Activated CD4-positive, alpha-beta T cell treated with anti-CD3 and anti-CD28 coated beads for 4 hours (primary cell): ENCODE measurements at regions not wholly inside any gene's neighbourhood (a gene's known extent, or its start where the extent isn't known, plus 50 kb on each side); places are given as distances from the start of the nearest gene placed in this dataset.

Source experiments
- DNase-seq, 2 donors: peaks; one replicate each; pipeline ENCODE4 v3.0.0-alpha.2; 2020

GRCh38 chr9:80964374-80964773, 725.0 kb downstream of the TLE1 start:
- DNase-seq = no peak

DNA sequence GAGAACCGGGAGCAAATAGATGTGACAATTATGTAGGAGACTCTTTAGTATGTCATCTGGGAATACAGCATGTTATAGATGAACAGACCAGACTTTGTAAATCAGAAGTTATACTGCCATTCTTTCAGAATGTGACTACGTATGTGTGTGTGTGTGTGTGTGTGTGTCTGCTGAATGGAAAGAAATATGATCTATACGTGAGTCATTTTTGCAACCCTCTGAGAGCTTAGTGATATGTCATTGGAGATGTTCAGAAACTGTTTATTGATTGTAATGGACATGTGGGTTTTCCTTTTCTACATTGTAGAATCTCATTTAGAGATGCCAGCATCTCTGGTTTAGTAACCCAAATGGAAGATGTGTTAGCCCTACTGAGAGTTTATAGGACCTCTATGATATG, 731.5 kb downstream of the TLE1 start:
- no peak for DNase-seq

DNA sequence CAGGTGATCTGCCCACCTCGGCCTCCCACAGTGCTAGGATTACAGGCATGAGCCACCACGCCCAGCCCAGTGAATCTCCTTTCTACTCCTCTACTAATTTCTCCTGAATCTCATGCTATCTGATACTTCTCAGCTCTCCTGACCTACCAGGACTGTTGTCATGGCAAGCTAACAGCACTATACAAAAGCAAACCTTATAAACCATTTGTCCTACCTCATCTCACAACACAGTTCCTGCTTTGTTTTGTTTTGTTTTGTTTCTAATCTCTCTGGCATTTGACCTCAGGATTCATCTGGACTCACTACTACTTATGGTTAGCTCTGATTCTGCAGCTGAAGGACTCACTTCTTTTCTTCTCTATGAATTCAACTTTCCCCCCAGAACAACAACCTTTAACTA, 734.8 kb downstream of the TLE1 start:
- no peak for DNase-seq

GRCh38 chr9:80952363-80952922, 736.9 kb downstream of the TLE1 start:
- no peak for DNase-seq

DNA sequence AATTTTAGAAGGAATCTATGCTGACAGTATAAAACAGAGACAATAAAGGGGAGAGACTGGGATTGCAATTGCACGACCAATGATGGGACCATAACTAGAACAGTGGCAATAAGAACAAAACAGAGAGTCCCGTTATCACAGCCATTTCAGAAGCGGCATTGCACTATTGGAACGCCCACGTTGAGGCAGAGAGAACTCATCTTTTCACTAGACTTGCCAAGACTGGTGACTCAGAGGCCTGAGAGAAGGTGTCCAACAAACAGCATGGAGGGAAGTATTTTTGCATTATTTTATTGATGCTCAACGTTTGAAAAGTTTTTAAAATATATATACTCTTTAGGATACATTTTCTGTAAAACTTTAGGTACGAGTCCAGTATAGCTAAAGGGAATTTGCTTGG, 737.7 kb downstream of the TLE1 start:
- DNase-seq = no peak

GRCh38 chr9:80948876-80949275, 740.5 kb downstream of the TLE1 start:
- no peak for DNase-seq

- no peak for DNase-seq
These were observed 741.3 kb downstream of the TLE1 start for GRCh38 chr9:80948066-80948465.

- no peak for DNase-seq
These were observed 742.7 kb downstream of the TLE1 start for GRCh38 chr9:80946496-80947170.

DNA sequence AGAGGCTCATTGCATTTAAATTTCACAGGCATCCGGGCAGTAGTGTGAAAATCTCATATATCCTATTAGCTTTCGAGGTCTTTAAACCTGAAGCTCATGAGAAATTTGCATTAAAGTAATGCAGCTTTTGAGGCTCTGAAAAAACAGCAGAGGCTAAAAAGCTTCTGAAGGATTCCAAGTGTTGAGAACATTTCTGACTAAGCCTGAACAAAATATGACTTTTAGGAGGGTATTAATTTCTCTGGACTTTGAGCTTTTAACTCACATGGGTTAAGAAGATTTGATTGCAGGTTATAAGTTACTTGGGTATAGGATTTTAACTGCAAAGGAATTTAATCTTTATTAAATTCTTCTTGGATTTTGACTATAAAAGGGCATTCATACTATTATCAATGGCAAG, 743.9 kb downstream of the TLE1 start:
- no peak for DNase-seq

GRCh38 chr9:80937645-80938044, 751.7 kb downstream of the TLE1 start:
- no peak for DNase-seq

DNA sequence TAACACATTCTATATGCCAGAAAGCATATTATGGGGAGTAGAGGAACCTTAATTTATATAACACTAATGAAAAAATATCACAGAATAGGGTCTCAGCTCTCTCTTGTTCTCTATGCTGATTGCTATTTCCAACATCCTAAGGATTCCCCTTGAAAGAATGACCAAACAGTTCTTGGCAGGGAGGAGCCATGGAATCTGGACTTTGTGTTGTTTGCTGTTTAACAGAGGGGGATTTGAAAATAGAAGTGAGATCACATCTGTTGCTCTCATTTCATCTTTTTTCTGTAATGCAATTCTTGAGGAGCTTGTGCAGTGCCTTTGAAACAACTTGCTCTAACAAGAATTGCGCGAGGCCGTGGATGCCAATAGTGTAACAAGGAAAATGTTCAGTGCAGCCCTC, 755.3 kb downstream of the TLE1 start:
- DNase-seq = no peak

DNA sequence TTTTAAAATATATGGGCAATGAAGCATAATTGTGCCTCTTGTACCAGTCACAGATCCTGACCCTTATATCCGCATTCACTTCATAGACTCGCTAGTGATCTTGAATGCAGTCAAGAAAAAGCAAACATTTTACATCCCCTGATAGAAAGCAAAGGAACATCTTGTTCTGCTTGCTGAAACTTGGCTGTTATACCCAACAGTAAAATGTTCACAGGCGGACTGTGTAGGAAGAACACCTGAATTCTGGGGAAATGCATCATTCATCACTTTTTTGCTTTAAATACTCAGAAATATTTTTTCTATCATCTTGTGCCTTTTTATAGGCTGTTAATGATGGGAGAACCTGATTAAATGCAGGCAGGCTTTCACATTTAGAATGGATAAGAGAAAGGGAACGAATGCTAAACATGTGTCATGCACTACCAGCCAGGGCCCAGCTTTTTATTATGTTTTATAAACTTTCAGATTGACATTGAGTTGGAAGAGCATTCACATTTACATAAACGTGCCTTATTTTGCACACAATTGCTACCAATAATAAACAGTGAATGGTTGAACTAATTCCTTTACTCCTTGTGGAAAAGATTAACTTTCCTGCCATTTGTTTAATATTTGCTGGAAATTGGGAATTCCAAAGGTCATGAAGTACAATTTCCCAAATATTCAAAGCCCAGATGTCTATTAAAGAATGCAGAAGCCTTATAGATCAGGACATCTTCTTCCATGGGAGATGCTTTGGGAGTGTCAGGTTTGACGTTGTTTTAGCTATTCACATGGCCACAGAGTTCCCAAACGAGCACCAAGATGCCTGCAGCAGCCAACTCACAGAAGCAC, 756.2 kb downstream of the TLE1 start:
- DNase-seq = no peak

DNA sequence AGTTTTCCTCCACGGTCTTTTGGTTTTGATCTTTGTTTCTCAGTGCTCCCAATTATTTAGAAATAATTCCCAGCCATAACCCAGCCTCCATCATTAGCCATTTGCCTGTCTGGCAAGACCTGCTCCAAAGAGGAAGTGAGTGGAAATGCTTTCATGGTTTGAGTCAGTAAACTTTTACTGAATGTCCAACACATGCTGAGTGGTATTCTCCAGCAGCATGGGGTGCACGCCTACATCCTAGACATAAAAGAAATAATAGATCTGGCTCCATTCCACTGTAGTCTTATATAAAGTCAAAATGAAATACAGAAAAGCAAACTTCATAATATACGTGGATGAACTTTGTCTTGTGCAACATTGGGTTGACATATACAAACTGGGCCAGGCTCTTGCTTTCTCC, 757.2 kb downstream of the TLE1 start:
- no peak for DNase-seq

- DNase-seq = no peak
These were observed 758.2 kb downstream of the TLE1 start for GRCh38 chr9:80931163-80931562.

GRCh38 chr9:80928697-80929096, 760.6 kb downstream of the TLE1 start:
- DNase-seq = no peak

- no peak for DNase-seq
These were observed 762.7 kb downstream of the TLE1 start for GRCh38 chr9:80926611-80927010.

- no peak for DNase-seq
These were observed 766.8 kb downstream of the TLE1 start for GRCh38 chr9:80922544-80922943.

- DNase-seq = no peak
These were observed 782.6 kb downstream of the TLE1 start for GRCh38 chr9:80906728-80907127.

DNA sequence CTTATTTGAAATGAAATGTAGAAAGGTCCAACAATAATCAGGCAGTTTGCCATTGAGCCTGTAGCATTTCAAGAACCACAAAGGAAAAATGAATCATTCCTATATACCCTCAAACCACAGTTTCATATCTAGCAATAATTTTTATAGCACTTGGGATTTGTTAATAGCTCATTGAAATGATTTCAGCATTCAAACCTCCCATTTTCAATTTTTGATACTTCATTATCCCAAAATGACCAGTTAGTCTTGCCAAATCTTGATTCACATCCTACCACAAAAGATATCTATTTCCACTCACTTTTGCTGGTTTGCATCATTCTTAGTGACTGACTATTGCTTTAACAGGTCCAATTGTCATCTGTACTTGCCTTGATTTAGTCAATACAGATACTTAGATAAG, 790.1 kb downstream of the TLE1 start:
- no peak for DNase-seq

DNA sequence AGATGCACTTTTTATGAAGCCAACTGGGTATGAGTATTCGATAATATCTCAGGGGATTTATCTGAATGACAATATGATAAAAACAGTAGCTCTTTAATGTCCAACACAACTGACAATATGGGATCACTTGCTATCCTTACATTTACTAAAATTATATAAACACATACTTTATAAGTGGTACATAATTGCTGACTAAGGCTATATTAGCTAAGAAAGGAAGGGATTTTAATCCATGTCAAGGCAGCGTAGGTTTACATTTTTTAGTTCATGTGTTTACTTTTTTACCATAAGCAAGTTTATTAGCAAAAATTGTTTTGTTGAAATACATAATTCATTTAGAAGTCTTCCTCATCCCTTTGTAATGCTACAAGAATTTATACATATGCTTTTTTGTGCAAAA, 796.2 kb downstream of the TLE1 start:
- DNase-seq = no peak

DNA sequence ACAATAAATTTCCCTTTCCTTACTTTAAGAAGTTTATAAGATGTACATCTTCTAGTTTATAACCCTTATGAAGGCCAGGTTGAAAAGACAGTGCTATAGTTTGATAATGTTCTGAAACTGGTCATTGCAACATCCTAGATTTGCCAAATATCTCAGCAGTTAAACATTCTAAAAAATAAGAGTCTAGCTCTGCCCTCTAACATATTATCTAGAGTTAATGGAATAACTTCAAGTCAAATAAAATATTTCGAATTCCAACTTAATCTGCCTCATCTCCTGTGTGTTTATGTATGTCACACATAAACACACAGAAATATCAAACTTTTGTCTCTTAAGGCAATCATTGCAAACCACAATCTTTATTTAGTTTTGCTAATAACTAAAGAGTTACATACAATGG, 796.6 kb downstream of the TLE1 start:
- no peak for DNase-seq

- no peak for DNase-seq
These were observed 799.2 kb downstream of the TLE1 start for GRCh38 chr9:80890124-80890523.

GRCh38 chr9:80885894-80886293, 803.5 kb downstream of the TLE1 start:
- no peak for DNase-seq

DNA sequence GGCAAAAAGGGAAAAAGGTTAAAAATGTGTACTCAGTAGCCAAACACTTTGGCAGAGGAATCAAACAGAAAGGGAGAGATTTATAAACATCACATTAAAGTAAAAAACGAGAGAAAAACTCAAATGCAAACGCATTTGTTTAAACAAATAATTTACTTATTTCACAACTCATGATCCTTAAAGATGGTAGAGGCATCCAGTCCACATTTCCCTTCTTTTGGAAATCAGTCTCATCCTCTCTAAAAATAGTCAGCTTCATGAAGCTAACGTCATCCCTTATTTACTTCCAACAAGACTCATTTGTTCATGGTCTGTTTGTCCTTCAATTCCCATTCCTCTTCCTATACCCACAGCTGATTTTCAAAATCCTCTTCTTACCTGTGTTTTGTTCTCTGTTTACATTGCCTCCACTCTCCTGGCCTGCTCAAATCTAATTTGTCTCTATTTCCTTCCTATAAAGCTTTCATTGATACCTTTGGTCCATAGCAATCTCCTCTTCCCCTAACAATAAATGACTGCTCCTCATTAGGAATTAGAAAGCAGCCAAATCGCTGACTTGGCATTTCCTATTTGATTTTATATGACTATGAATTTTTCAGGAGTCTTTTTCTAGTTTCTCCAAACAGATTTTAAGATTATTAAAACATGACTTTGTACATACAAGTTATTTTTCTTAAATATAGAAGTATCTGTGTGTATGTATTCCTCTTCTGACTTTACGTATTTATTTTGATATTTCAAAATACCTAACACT, 805.3 kb downstream of the TLE1 start:
- DNase-seq = no peak
